ENCODE measurements at regions not wholly inside any gene's neighbourhood (a gene's known extent, or its start where the extent isn't known, plus 50 kb on each side); places are given as distances from the start of the nearest gene placed in this dataset.

DNA sequence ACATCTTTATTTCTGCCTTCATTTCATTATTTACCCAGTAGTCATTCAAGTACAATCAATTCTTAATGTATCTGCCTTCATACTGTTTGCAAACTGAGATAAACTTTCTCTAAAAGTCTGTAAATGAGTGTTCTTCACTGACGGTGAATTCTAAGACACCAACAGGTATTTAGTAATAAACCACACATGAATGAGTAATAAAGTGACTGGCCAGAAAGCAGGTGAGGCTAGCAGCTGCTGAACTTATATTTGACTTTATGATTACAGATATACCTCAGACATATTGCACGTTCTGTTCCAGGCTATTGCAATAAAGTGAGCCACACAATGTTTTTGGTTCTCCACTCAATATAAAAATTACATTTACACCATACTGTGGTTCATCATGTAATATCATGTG is 1894.0 kb upstream of the RAG2 start:
- Mint-ChIP-seq H3K9me3 (ENCODE audit: unreplicated experiment) (peaks cover 7% of the 10 kb centered on the region), H3K36me3 (ENCODE audit: unreplicated experiment) (no peaks in the 10 kb centered on the region), H3K4me3 (ENCODE audit: unreplicated experiment) (no peak overlapping the region), H3K4me1 (ENCODE audit: unreplicated experiment) (no peaks in the 10 kb centered on the region), H3K27ac (ENCODE audit: unreplicated experiment) (no peak overlapping the region), H3K27me3 (ENCODE audit: unreplicated experiment) (no peaks in the 10 kb centered on the region)
- DNase-seq (ENCODE audit: extremely low spot score, unreplicated experiment), result no peak
- TF ChIP-seq, protein P1, sequence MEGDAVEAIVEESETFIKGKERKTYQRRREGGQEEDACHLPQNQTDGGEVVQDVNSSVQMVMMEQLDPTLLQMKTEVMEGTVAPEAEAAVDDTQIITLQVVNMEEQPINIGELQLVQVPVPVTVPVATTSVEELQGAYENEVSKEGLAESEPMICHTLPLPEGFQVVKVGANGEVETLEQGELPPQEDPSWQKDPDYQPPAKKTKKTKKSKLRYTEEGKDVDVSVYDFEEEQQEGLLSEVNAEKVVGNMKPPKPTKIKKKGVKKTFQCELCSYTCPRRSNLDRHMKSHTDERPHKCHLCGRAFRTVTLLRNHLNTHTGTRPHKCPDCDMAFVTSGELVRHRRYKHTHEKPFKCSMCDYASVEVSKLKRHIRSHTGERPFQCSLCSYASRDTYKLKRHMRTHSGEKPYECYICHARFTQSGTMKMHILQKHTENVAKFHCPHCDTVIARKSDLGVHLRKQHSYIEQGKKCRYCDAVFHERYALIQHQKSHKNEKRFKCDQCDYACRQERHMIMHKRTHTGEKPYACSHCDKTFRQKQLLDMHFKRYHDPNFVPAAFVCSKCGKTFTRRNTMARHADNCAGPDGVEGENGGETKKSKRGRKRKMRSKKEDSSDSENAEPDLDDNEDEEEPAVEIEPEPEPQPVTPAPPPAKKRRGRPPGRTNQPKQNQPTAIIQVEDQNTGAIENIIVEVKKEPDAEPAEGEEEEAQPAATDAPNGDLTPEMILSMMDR (IDR thresholded peaks at IDR 0.05), result no peak

DNA sequence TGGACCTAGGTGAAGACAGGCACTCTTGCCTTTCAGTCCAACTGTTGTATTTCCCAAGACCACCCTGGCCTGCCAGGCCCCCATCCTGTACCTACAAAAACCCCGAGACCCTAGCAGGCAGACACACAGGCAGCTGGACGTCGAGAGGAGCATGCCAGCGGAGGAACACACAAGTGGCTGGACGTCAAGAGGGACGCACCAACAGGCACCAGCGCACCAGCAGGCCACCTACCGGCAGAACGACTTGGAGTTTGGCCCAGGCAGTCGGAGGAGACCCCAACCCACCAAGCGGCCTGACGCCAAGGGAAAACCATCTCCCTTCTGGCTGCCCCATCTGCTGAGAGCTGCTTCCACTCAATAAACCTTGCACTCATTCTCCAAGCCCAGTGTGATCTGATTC is 1883.4 kb upstream of the RAG2 start:
- no peak overlapping the region for H3K4me3 Mint-ChIP-seq (ENCODE audit: unreplicated experiment)
- H3K36me3 Mint-ChIP-seq (ENCODE audit: unreplicated experiment), result peaks cover 1% of the 10 kb centered on the region
- no peaks in the 10 kb centered on the region for H3K27me3 Mint-ChIP-seq (ENCODE audit: unreplicated experiment)
- TF ChIP-seq, protein P1 (IDR thresholded peaks at IDR 0.05), result no peak
- peaks cover 5% of the 10 kb centered on the region for H3K4me1 Mint-ChIP-seq (ENCODE audit: unreplicated experiment)
- no peak for DNase-seq (ENCODE audit: extremely low spot score, unreplicated experiment)
- no peaks in the 10 kb centered on the region for H3K9me3 Mint-ChIP-seq (ENCODE audit: unreplicated experiment)
- H3K27ac Mint-ChIP-seq (ENCODE audit: unreplicated experiment), result no peak overlapping the region

DNA sequence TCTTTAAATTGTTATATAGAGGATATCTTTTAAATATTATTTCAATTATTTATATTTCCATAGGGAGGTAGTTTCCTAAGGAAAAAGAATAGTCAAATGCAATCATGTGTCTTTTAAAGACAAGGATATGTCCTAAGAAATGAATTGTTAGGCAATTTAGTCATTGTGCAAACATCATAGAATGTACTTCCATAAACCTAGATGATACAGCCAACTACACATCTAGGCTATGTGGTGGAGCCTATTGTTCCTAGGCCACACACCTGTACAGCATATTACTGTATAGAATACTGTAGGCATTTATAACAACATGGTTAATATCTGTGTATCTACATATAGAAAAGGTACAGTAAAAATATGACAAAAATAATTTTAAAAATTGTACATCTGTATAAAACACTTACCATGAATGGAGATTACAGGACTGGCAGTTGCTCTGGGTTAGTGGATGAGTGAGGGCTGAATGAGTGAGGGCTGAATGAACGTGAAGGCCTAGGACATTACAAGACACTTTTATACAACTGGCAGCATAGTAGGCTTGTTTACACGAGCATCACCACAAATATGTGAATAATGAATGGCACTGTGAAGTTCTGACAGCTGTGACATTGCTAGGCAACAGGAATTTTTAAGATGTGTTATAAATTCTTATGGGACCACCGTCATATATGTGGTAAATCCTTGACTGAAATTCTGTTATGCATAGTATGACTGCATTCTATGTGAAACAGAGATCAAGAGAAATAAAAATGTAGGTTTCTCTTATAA is 1879.0 kb upstream of the RAG2 start:
- Mint-ChIP-seq H3K4me3 (ENCODE audit: unreplicated experiment) (no peak overlapping the region), H3K9me3 (ENCODE audit: unreplicated experiment) (no peaks in the 10 kb centered on the region), H3K27me3 (ENCODE audit: unreplicated experiment) (no peaks in the 10 kb centered on the region), H3K27ac (ENCODE audit: unreplicated experiment) (no peak overlapping the region), H3K36me3 (ENCODE audit: unreplicated experiment) (peaks cover 1% of the 10 kb centered on the region), H3K4me1 (ENCODE audit: unreplicated experiment) (peaks cover 5% of the 10 kb centered on the region)
- no peak for DNase-seq (ENCODE audit: extremely low spot score, unreplicated experiment)
- TF ChIP-seq, protein P1 (IDR thresholded peaks at IDR 0.05), result no peak

DNA sequence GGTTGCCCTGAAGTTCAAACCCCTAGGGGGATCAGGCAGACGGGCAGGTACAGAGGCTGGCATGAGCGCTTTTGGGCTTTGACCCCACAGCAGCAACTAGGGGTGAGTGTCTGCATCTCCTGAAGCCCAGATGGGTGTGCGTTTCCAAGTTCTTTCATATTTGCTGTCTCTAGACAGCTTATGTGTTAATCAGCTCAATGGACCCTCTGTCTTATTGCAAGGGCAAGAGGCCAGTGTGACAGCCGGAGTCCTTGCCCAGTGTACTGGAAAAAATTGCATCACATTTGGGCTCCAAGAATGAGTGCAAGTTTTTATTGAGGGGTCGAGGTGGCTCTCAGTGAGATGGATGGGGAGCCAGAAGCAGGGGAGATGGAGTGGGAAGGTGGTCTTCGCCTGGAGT is 1863.7 kb upstream of the RAG2 start:
- Mint-ChIP-seq H3K4me1 (ENCODE audit: unreplicated experiment) (peaks cover 36% of the 10 kb centered on the region), H3K27me3 (ENCODE audit: unreplicated experiment) (no peaks in the 10 kb centered on the region), H3K9me3 (ENCODE audit: unreplicated experiment) (no peaks in the 10 kb centered on the region), H3K36me3 (ENCODE audit: unreplicated experiment) (no peaks in the 10 kb centered on the region), H3K27ac (ENCODE audit: unreplicated experiment) (peak overlapping the region; percentile 23), H3K4me3 (ENCODE audit: unreplicated experiment) (no peak overlapping the region)
- DNase-seq (ENCODE audit: extremely low spot score, unreplicated experiment), result no peak
- TF ChIP-seq, protein P1 (IDR thresholded peaks at IDR 0.05), result no peak

DNA sequence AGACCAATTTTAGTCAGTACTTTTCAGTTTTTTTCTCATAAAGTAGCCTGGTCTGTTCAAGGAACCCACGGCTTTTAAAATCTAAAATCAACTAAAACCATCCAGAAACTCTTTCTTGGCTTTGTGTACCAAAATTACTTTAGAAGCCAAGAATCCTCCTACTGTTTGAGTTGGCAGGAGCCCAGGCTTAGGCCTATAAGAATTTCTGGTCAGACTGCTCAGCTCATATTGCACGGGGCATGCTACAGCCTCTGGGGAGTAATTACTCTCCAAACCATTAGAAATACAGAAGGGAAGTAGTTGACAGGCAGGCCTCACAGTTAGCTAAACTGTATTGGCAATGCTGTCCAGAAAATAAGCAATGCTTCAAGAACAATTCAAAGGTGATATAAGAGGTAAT is 1862.9 kb upstream of the RAG2 start:
- peak; percentile 91 for DNase-seq (ENCODE audit: extremely low spot score, unreplicated experiment)
- H3K36me3 Mint-ChIP-seq (ENCODE audit: unreplicated experiment), result no peaks in the 10 kb centered on the region
- H3K27me3 Mint-ChIP-seq (ENCODE audit: unreplicated experiment), result no peaks in the 10 kb centered on the region
- peaks cover 39% of the 10 kb centered on the region for H3K4me1 Mint-ChIP-seq (ENCODE audit: unreplicated experiment)
- H3K27ac Mint-ChIP-seq (ENCODE audit: unreplicated experiment), result peak overlapping the region; percentile 85
- no peak overlapping the region for H3K4me3 Mint-ChIP-seq (ENCODE audit: unreplicated experiment)
- H3K9me3 Mint-ChIP-seq (ENCODE audit: unreplicated experiment), result no peaks in the 10 kb centered on the region
- TF ChIP-seq, protein P1 (IDR thresholded peaks at IDR 0.05), result no peak

Data from osteocyte (in vitro differentiated cells).